Inferior parietal cortex (tissue), 1 donor: ENCODE measurements at regions not wholly inside any gene's neighbourhood (a gene's known extent, or its start where the extent isn't known, plus 50 kb on each side); places are given as distances from the start of the nearest gene placed in this dataset.

ENCODE experiments used
- DNase-seq: peaks from one replicate; pipeline ENCODE4 v3.0.0-alpha.2; 2016; ENCODE audit errors: extremely low spot score

- DNase-seq: no peak
Measured at GRCh38 chr11:28417601-28418323, 309.6 kb downstream of the METTL15 start.

DNA sequence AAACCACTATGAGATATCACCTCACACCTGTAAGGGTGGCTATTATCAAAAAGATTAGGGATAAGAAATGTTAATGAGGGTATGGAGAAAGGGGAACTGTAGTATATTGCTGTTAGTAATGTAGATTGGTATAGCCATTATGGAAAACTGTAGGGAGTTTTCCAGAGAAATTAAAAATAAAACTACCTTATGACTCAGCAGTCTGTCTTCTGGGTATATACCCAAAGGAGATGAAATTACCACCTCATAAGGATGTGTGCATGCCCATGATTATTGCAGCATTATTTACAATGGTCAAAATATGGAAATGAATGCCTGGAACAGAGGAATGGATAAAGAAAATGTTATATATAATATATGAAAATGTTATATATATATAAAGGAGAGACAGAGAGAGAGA, 303.8 kb downstream of the METTL15 start:
- no peak for DNase-seq

DNA sequence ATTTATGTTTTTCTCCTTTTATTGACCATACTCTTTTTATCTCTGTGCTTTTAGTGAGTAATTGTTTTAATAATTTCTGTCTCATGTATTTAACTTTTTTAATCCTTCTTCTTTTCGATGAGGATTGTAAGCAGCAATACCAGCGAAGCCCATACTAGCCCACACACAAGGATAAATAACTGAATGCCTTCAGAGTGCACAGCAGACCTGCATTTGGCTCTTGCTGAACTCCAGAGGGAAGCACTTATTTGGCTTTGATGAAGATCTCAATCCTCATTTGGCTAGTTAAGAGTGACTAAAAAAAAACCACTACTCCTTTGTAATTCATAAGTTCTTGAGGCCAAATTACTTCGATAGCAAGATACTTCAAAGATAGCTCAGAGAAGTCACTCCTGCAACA, 293.3 kb downstream of the METTL15 start:
- DNase-seq: no peak

DNA sequence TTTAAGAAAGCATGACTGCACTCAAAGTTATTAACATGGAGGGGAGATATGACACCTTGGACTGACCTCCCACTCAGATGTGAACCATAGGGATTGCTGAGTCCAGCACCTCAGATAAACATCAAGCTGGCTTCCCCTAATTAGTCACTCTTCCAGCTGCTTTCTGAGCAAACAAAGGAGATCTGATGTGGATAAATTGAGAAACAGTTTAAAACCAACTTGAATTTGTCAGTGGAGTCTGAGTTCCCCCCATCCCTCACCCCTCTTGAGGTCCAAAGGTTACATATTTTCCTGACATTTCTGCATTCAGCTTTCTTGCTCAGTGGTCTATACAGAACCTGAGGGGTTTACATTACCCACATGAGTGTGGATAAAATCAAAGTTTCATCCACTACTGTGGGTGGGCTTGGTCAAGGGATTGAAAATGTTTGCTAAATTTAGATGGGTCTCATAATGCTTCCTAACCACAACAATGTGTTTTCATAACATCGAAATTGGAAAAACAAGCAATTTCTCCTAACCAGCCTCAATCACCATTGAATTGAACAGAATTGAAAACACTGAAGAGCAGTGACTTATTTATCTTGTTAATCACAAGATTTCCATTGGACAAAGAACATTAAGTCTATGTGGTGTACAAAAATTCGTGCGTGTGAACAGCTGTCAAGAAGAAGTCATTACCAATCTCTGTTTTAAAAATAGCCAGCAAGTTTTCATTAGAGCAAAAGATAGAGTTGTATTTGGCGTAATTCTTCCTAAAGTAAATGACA, 292.3 kb downstream of the METTL15 start:
- no peak for DNase-seq

- no peak for DNase-seq
Measured at GRCh38 chr11:28393348-28393747, 285.2 kb downstream of the METTL15 start.

DNA sequence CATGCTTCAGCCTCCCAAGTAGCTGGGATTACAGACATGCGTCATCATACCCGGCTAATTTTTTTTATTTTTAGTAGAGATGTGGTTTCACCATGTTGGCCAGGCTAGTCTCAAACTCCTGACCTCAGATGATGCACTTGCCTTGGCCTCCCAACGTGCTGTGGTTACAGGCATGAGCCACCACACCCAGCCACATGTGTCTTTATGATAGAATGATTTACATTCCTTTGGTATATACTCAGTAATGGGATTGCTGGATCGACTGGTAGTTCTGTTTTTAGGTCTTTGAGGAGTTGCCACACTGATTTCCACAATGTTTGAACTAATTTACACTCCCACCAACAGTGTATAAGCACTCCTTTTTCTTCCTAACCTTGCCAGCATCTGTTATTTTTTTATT, 276.2 kb downstream of the METTL15 start:
- no peak for DNase-seq

GRCh38 chr11:28383456-28383855, 275.3 kb downstream of the METTL15 start:
- no peak for DNase-seq
